K562 (cell line): ENCODE measurements at regions not wholly inside any gene's neighbourhood (a gene's known extent, or its start where the extent isn't known, plus 50 kb on each side); places are given as distances from the start of the nearest gene placed in this dataset.

Experiments
- BMI1 ChIP-seq: fragments of 150-350 bp; IDR thresholded peaks from 2 replicates; pipeline ENCODE4 v1.6.1; 2014; ENCODE audit warnings: low read length
- HDAC6 ChIP-seq: IDR thresholded peaks from 2 replicates; pipeline ENCODE4 v1.6.1; 2012; ENCODE audit warnings: low read depth, mild to moderate bottlenecking, control low read depth, inconsistent platforms, low read length, moderate library complexity
- HMG20B ChIP-seq: fragments of 250-450 bp; sonication (Bioruptor Pico); IDR thresholded peaks from 2 replicates; pipeline ENCODE4 v1.5.0; 2021; ENCODE audit warnings: mild to moderate bottlenecking
- MYBL2 ChIP-seq, 2 experiments: fragments of 450-650 bp in 1 of 2; sonication (generic) in 1 of 2; formaldehyde crosslinking in 1 of 2; IDR thresholded peaks; 2 replicates each; pipeline versions ENCODE4 v1.6.1 to v1.8.1; 2017 to 2022; ENCODE audit warnings: borderline replicate concordance in 1 of 2, inconsistent platforms in 1 of 2, low read depth in 1 of 2, mild to moderate bottlenecking in 1 of 2, missing genetic modification reagents in 1 of 2, moderate library complexity in 1 of 2
- NR4A1 ChIP-seq, 2 experiments: fragments of 250-450 bp in 1 of 2; fragments of 450-650 bp in 1 of 2; sonication (Bioruptor Pico) in 1 of 2; IDR thresholded peaks; 2 replicates each; pipeline versions ENCODE4 v1.4.0 to v1.6.1; 2016 to 2020; ENCODE audit warnings: mild to moderate bottlenecking in 2 of 2, missing compliant biosample characterization in 1 of 2, missing genetic modification characterization in 1 of 2, moderate library complexity in 1 of 2
- PHF20 ChIP-seq: fragments of 450-650 bp; IDR thresholded peaks from 2 replicates; pipeline ENCODE4 v1.6.1; 2018; ENCODE audit not compliant: partially characterized antibody
- RFX5 ChIP-seq: IDR thresholded peaks from 2 replicates; pipeline ENCODE4 v1.6.1; 2011; ENCODE audit warnings: low read depth, mild to moderate bottlenecking, improper control_type of control experiment, low read length
- TAF1 ChIP-seq: IDR thresholded peaks from 2 replicates; pipeline ENCODE4 v1.6.1; 2011; ENCODE audit warnings: mild to moderate bottlenecking, low read length, moderate library complexity; ENCODE audit not compliant: insufficient read depth, control insufficient read depth, severe bottlenecking; ENCODE audit errors: extremely low read depth
- TFAM ChIP-seq: fragments of 250-450 bp; sonication (Bioruptor Pico); conservative IDR thresholded peaks from 2 replicates; pipeline ENCODE4 v1.5.0; 2021; ENCODE audit warnings: mild to moderate bottlenecking, moderate library complexity
- ZFP36 ChIP-seq: fragments of 150-350 bp; IDR thresholded peaks from 2 replicates; pipeline ENCODE4 v1.6.1; 2018; ENCODE audit warnings: low read length, low read depth; ENCODE audit not compliant: partially characterized antibody
- TF ChIP-seq, protein P1 (sequence below): fragments of 450-650 bp; IDR thresholded peaks from 2 replicates; pipeline ENCODE4 v1.6.1; 2016
- TF ChIP-seq, protein P2 (sequence below): fragments of 450-650 bp; IDR thresholded peaks from 2 replicates; pipeline ENCODE4 v1.7.1; 2018; ENCODE audit warnings: mild to moderate bottlenecking, low read depth; ENCODE audit not compliant: partially characterized antibody
- TF ChIP-seq, protein P3 (sequence below): IDR thresholded peaks from 2 replicates; pipeline ENCODE4 v1.6.1; 2012; ENCODE audit warnings: low read depth, low read length, improper control_type of control experiment, borderline replicate concordance

DNA sequence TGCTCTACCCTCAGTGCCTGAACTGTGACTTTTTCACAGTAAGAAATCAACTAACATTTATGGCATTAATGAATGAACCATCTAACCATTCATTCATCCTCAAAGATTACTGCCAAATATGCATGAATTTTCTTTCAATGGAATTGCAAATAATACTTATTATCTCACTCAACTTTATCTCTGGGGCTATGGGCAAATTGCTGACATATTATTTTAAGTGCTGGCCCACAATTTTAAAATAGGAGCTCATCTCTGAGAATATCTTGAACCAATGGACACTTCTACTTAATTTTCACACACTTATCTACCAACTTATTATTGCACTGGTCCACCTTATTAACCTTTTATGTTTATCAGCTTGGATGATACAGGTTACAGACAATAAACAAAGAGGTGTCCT lies 182.8 kb downstream of the RBM43 start:
- TF ChIP-seq, protein P1, sequence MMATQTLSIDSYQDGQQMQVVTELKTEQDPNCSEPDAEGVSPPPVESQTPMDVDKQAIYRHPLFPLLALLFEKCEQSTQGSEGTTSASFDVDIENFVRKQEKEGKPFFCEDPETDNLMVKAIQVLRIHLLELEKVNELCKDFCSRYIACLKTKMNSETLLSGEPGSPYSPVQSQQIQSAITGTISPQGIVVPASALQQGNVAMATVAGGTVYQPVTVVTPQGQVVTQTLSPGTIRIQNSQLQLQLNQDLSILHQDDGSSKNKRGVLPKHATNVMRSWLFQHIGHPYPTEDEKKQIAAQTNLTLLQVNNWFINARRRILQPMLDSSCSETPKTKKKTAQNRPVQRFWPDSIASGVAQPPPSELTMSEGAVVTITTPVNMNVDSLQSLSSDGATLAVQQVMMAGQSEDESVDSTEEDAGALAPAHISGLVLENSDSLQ: no peak
- TF ChIP-seq HDAC6 (no peak), MYBL2 (IDR thresholded peaks at IDR 0.05; ENCODE audit: low read depth) (no peak), MYBL2 (CRISPR knock-in tag; IDR thresholded peaks at IDR 0.05; ENCODE audit: borderline replicate concordance) (no peak), TAF1 (no peak), ZFP36 (no peak), TFAM (CRISPR knock-in tag) (no peak), BMI1 (no peak), PHF20 (no peak), HMG20B (CRISPR knock-in tag) (no peak), RFX5 (no peak), NR4A1 (CRISPR knock-in tag; IDR thresholded peaks at IDR 0.05) (no peak), NR4A1 (tag; IDR thresholded peaks at IDR 0.05) (no peak)
- TF ChIP-seq, protein P2, sequence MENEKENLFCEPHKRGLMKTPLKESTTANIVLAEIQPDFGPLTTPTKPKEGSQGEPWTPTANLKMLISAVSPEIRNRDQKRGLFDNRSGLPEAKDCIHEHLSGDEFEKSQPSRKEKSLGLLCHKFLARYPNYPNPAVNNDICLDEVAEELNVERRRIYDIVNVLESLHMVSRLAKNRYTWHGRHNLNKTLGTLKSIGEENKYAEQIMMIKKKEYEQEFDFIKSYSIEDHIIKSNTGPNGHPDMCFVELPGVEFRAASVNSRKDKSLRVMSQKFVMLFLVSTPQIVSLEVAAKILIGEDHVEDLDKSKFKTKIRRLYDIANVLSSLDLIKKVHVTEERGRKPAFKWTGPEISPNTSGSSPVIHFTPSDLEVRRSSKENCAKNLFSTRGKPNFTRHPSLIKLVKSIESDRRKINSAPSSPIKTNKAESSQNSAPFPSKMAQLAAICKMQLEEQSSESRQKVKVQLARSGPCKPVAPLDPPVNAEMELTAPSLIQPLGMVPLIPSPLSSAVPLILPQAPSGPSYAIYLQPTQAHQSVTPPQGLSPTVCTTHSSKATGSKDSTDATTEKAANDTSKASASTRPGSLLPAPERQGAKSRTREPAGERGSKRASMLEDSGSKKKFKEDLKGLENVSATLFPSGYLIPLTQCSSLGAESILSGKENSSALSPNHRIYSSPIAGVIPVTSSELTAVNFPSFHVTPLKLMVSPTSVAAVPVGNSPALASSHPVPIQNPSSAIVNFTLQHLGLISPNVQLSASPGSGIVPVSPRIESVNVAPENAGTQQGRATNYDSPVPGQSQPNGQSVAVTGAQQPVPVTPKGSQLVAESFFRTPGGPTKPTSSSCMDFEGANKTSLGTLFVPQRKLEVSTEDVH: no peak
- TF ChIP-seq, protein P3, sequence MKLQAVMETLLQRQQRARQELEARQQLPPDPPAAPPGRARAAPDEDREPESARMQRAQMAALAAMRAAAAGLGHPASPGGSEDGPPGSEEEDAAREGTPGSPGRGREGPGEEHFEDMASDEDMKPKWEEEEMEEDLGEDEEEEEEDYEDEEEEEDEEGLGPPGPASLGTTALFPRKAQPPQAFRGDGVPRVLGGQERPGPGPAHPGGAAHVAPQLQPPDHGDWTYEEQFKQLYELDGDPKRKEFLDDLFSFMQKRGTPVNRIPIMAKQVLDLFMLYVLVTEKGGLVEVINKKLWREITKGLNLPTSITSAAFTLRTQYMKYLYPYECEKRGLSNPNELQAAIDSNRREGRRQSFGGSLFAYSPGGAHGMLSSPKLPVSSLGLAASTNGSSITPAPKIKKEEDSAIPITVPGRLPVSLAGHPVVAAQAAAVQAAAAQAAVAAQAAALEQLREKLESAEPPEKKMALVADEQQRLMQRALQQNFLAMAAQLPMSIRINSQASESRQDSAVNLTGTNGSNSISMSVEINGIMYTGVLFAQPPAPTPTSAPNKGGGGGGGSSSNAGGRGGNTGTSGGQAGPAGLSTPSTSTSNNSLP: no peak
